CD4-positive, alpha-beta T cell treated with Interleukin-17A for 4 hours (primary cell): ENCODE measurements at regions not wholly inside any gene's neighbourhood (a gene's known extent, or its start where the extent isn't known, plus 50 kb on each side); places are given as distances from the start of the nearest gene placed in this dataset.

Source experiments
- DNase-seq: peaks from one replicate; pipeline ENCODE4 v3.0.0-alpha.2; 2020; ENCODE audit warnings: mixed read lengths

DNA sequence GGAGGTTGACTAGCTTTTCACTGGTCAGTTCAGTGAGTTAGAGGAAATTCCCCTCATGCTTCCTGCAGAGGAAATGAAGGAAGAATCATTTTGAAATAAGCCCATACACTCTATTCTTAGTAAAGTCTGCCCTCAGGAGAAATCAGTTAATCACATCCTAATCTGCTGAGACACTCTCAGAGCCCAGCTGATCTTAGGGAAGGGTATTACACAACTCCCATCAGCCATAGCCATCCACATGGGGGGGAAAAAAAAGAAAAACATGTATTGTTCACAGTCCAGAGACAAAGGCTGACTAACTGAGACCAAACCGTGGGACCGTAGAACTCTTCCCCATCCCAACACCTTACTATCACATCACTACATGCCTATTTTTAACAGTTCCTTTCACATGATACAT lies 722.3 kb downstream of the CDH8 start:
- no peak for DNase-seq

- DNase-seq, result no peak
Observed at GRCh38 chr16:61309386-61309785, 726.9 kb downstream of the CDH8 start.

- no peak for DNase-seq
Observed at GRCh38 chr16:61306204-61306603, 730.0 kb downstream of the CDH8 start.

- no peak for DNase-seq
Observed at GRCh38 chr16:61296814-61297213, 739.4 kb downstream of the CDH8 start.

GRCh38 chr16:61296305-61296704 lies 739.9 kb downstream of the CDH8 start:
- DNase-seq, result no peak

DNA sequence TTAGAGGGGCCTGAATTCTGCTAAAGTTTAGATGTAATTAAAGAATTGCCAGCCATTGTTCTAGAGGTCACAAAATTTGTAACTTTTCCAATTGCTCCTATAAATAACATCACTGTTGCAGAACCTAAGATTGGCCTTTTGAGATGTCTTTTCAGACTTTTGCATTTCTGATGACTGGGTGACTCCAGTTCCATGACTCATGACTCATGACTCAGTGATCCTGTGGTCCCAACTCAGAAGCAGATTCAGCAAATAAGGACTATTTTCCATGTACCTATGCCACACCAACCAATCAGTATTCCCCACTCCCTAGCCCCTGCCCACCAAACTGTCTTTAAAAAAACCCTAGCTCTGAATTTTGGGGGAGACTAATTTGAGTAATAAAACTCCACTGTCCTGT lies 740.9 kb downstream of the CDH8 start:
- DNase-seq, result no peak

DNA sequence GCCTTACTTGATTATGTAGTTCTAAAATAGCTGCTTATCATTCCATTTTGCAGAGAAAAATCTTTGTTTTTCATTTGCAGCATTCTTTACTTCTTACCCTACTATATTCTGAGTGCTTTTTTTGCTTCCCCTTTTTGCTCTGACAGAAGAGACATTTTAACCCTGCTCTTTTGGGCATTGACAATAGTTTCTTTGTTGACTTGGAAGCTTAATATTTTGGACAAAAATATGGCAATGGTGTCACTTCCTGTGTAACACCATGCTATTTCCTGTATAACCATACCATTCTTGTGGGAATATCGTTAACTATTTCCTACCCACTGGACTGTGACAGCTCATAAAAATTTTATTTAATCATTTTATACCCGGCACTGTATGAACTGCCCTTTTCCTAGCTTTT lies 747.1 kb downstream of the CDH8 start:
- no peak for DNase-seq

- DNase-seq, result no peak
Observed at GRCh38 chr16:61277849-61278248, 758.4 kb downstream of the CDH8 start.

DNA sequence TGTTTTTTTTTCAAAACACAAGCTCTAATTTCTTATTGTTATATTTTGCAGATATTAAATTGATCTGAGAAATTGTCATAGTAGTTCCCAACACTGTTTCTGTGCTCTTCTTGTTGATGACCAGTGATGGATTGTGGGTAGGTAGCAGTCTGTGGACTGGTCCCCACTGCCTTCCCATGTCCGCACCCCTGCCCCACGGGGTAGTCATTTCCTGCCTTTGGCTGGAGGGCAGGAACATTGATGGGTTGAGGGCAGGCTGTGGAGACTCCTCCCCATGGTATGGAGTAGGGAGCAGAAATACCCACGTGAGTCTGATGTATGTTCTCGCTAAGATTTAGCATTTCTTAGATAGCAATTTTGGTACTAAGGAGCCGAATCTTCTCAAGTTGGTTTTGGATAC lies 762.0 kb downstream of the CDH8 start:
- no peak for DNase-seq

GRCh38 chr16:61270726-61271125 lies 765.5 kb downstream of the CDH8 start:
- no peak for DNase-seq

DNA sequence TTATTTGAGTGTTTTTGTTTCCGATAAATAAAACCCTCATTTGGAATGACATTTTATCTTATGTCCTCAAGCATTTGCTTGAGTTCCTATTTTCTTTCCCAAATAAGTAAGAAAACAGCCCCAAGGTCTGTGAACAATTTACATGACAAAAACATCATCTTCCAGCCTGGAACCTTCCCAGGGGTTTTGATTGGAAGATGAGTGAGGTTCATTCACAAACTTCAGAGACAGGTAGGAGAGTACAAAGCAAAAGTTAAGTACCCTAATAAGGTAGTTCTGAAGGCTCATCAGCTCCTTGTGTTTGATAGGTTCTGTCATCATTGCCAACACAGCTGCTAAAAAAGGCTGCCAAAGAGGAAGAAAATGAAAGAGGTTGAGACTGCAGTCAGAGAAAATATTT lies 772.8 kb downstream of the CDH8 start:
- no peak for DNase-seq

- DNase-seq, result no peak
Observed at GRCh38 chr16:61261315-61261714, 774.9 kb downstream of the CDH8 start.

GRCh38 chr16:61246592-61246991 lies 789.6 kb downstream of the CDH8 start:
- no peak for DNase-seq

DNA sequence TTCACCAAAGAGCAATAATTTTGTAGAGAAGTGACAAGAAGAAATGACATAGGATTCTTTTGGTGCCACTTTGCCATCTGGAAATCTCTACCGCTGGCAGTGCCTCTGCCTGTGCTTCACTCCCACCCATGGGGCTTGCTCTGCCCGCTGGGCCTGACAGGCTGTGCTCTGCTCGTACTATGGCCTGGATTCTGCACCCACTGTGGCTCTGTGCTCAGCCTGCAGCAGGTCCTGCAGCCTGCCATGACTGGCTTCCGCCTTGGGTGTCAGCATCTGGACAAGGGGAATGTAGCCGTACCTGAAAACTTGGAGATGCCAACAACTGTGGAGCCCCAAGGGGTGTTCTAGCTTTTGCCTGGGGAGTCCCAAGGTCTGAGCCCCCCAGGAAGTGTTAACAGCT lies 792.3 kb downstream of the CDH8 start:
- no peak for DNase-seq

GRCh38 chr16:61237884-61238485 lies 798.3 kb downstream of the CDH8 start:
- no peak for DNase-seq

GRCh38 chr16:61233713-61234112 lies 802.5 kb downstream of the CDH8 start:
- no peak for DNase-seq

- DNase-seq, result no peak
Observed at GRCh38 chr16:61228371-61228770, 807.9 kb downstream of the CDH8 start.

DNA sequence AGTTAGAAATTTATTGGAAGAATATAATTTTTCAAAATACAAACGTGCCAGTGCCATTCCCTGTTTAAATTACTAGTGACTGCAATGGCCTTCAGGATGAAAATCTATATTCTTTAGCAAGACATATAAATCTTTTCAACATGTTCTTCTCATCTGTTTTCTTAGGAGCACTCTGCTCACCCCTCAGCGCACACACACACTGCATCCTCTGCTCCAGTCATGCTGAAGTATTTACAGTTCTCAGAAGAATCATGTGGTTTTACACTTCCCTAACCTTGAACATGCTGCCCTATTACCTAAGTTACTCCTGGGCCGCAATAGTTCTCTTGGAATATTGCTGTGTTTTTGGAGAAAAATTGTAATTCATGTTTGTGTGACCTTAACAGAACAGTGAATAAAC lies 820.6 kb downstream of the CDH8 start:
- no peak for DNase-seq

GRCh38 chr16:61214780-61215179 lies 821.5 kb downstream of the CDH8 start:
- DNase-seq, result no peak

- no peak for DNase-seq
Observed at GRCh38 chr16:61210076-61210475, 826.2 kb downstream of the CDH8 start.

GRCh38 chr16:61195006-61195405 lies 841.2 kb downstream of the CDH8 start:
- no peak for DNase-seq

DNA sequence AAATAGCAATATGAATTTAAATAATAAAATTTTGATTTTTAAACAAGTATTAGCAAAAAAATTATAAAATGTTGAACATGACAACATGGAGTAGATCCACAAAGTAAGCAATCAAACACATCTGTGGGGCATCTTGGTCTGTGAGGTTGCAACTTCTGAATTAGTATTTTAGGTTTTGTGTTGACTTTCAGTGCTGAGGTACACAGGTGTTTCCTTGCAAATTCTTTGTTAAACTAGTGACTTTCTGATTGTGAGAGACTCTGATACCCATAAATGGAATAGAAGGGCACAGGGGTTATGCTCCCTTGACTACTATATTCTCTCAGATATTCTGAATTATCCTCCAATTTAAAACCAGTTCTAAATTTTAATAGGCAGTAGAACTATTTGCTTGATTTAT lies 841.7 kb downstream of the CDH8 start:
- DNase-seq, result no peak

- DNase-seq, result no peak
Observed at GRCh38 chr16:61182391-61182790, 853.8 kb downstream of the CDH8 start.

- DNase-seq, result no peak
Observed at GRCh38 chr16:61181982-61182381, 854.3 kb downstream of the CDH8 start.

GRCh38 chr16:61179561-61179960 lies 856.7 kb downstream of the CDH8 start:
- no peak for DNase-seq

DNA sequence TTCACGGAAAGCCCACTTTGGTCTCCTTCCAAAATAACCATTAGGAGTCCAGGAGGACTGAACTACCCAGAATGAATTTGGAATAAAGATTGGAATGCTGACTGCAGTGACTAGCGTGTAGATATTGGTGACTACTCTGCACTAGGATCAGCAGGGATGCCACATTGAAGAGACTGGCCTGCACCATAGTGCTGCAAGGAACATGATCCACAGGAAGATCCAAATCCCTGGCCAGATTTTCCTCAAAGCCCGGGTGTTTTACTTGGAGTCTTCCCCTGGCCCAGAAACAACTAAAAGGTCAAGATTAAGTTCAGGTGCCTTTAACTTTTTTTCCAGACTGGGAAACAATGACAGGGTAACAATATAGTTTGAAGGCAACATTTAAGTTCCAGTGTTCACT lies 870.4 kb downstream of the CDH8 start:
- DNase-seq, result no peak
